ENCODE measurements at regions not wholly inside any gene's neighbourhood (a gene's known extent, or its start where the extent isn't known, plus 50 kb on each side); places are given as distances from the start of the nearest gene placed in this dataset.
"Not testable (repeated sequence)": the region's sequence is repeated elsewhere in the genome, so short reads cannot be mapped to it uniquely, and the experiment has no call there.

DNA sequence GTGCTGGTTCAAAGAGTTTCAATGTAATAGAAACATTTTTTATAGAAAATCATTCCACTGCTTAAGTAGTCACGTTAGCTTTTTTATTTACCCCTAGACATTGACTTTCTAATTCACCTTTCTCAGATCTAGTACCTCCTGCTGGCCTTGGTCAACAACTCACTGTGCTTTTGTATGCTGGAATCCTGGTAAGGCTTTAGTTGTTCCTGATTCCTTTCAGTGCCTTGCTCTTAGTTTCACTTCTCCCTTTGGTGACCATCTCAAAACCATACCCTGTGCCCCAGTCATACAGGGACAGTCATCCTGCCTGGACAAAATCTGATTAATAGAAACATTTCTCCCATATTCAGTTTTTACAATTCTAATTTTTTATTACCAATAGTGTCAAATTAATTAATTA lies 130.2 kb downstream of the GPR37 start:
- no peak for DNase-seq (ENCODE audit: low read depth, low spot score)

GRCh38 chr7:124633740-124634139 lies 131.9 kb downstream of the GPR37 start:
- DNase-seq (ENCODE audit: low read depth, low spot score), result no peak

DNA sequence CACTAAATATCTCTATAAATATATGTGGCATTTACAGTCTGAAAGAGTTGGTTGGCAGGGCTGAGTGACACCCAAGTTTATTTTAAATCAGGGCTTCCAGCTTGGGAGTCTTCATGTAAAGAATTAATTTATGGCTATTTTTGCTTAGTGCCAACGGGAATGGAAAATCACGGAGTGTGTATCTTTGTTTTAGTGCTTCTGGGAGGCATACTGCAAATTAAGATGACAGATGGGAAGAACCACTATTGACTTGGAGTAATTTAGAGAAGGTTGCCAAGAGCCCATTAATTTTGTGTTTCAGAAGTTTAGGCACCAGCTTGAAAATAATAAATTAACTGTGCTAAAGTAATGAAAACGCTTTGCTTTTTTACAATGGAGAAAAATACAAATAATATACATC lies 135.2 kb downstream of the GPR37 start:
- no peak for DNase-seq (ENCODE audit: low read depth, low spot score)

DNA sequence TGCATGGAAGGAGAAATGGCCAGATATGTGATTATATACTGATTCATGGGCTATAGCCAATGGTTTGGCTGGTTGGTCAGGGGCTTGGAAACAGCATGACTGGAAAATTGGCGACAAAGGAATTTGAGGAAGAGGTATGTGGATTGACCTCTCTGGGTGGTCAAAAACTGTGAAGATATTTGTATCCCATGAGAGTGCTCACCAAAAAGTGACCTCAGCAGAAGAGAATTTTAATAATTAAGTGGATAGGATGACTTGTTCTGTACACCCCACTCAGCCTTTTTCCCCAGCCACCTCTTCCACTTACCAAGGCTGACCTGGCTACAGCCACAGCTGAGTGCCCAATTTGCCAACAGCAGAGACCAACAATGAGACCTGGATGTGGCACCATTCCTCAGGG lies 146.7 kb downstream of the GPR37 start:
- DNase-seq (ENCODE audit: low read depth, low spot score), result no peak

DNA sequence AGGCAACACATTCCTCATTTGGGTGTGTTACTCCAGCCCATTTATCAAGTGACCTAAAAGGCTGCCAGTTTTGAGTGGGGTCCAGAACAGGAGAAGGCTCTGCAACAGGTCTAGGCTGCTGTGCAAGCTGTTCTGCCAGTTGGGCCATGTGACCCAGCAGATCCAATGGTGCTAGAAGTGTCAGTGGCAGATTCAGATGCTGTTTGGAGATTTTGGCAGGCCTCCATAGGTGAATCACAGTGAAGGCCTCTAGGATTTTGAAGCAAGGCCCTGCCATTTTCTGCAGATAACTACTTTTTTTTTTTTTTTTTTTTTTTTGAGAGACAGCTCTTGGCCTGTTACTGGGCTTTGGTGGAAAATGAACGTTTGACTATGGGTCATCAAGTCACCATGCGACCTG lies 147.5 kb downstream of the GPR37 start:
- not testable (repeated sequence) for DNase-seq (ENCODE audit: low read depth, low spot score)

- DNase-seq (ENCODE audit: low read depth, low spot score), result no peak
Measured at GRCh38 chr7:124603066-124603465, 162.5 kb downstream of the GPR37 start.

DNA sequence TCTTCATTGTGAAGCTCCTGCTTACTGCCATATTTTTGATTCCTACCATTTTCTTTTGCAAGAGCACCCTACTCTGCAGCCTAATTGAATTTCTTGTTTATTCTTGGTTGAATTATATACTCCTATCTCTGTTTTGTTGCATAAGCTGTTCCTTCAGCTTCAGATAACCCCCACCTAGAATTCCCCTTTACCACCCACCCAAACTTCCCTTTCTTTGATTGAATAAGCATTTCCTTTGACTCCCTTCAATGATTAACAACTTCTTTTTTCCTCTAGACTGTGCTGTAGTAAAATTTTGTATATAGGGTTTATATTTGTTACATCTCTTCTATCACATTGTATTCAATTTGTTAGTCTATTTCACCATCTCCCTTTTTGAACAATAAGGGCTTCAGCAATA lies 168.1 kb downstream of the GPR37 start:
- DNase-seq (ENCODE audit: low read depth, low spot score), result no peak

DNA sequence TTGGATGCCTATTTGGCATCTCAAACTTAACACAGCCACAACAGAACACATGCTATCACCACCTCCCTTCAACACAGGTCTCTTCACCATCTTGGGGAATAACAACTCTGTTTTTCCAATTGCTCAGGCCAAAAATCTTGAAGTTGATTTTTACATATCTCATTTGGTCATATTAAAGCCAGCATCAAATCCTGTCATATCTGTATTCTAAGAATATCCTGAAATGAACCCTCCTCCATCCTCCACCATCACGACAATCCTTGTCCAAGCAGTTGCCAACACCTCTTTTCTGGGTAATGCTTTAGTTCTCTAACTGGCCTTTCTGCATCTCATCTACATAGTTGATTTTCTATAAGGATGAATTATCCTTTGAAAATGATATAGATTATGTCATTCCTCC lies 168.7 kb downstream of the GPR37 start:
- no peak for DNase-seq (ENCODE audit: low read depth, low spot score)

- DNase-seq (ENCODE audit: low read depth, low spot score), result no peak
Measured at GRCh38 chr7:124590814-124591213, 174.8 kb downstream of the GPR37 start.

DNA sequence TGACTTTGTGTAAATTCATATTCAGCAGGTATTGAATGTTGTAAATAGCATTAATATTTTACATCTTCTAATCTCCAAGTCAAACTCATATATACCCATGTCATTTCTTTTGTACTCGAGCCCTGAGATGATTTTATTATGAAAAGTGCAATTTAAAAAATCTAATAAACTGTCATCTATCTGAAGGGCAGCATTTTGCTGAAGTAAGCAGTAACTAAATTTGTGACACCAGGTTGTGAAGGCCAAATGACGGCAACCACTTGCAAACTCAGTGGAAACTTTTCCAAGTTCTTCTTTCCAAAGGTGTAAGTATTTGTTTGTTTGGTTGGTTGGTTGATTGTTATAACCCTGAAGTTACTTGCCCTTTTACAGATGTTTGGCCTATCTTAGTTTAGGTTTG lies 188.3 kb downstream of the GPR37 start:
- no peak for DNase-seq (ENCODE audit: low read depth, low spot score)

DNA sequence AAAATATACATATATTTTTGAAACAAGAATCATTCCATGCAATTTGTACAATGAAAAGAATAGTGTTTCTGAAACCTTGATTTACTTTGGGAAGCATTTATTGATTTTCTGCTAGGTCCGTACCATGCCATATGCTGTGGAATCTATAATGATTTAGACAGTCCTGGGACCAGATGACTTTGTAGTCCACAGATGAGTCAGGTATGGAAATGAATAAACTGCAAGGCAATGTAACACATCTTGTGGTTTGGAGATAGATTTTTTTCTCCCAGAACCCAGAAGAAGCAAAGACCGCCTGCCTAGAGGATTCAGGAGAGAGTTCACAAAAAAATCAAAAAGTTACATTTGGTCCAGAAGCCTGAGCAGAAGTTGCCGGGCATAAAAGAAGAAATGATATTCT lies 190.4 kb downstream of the GPR37 start:
- DNase-seq (ENCODE audit: low read depth, low spot score), result peak; percentile 20

- no peak for DNase-seq (ENCODE audit: low read depth, low spot score)
Measured at GRCh38 chr7:124570558-124570957, 195.0 kb downstream of the GPR37 start.

GRCh38 chr7:124566583-124566982 lies 199.0 kb downstream of the GPR37 start:
- peak; percentile 85 for DNase-seq (ENCODE audit: low read depth, low spot score)

GRCh38 chr7:124557587-124557986 lies 208.0 kb downstream of the GPR37 start:
- DNase-seq (ENCODE audit: low read depth, low spot score), result no peak

DNA sequence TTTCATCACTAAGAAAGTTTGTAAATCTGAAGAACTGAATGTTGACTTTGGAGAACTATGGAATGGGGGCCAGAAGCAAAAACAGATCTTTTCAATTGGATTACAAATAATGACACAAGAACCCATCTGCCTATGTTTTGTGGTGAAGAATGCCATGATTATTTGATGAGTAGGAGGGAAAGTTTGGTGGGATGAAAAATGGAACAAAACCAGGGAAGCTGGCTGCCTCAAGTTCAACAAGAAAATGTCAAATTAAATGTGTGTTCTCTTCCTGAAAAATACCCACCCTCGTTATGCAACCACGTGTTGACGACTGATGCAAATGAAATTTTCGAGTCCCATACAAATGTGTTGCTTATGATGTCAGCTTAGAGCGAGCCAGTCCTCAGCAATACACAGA lies 208.5 kb downstream of the GPR37 start:
- DNase-seq (ENCODE audit: low read depth, low spot score), result no peak

DNA sequence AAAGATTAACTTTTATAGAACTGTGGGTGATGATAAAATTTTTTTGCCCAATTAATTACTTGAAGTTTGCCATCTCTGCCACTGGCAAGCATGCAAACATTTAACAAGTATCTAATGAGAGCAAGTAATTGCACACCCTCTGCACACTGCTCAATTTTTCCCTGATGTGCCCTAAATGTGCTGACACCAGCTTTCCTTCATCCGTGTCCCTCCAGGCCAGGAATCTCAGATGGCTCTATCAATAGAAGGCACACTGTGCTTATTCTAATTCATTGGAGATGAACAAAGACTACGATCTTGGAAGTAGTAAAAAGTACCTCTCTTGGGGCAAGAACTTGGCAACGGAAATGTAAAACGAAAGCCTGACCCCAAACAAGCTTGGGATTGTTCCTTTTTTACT lies 212.1 kb downstream of the GPR37 start:
- no peak for DNase-seq (ENCODE audit: low read depth, low spot score)

GRCh38 chr7:124552217-124552616 lies 213.4 kb downstream of the GPR37 start:
- peak; percentile 16 for DNase-seq (ENCODE audit: low read depth, low spot score)

DNA sequence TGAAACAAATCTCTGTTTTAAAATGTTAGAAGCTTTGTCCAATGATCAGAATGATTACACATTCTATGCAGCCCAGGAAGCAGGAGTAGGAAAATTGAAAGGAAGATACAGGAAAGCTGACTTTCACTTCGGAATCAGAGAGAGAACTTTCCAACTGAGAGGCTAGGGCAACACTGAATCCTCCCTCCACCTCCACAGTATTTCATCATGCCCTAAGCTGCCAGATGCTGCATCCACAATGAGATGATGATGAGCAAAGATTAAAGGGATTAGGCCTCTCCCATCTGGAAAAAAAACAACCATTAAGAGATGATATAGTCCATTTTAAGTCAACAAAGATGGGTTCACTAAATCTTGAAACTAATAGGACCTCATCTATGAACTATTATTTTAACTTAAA lies 215.6 kb downstream of the GPR37 start:
- no peak for DNase-seq (ENCODE audit: low read depth, low spot score)

DNA sequence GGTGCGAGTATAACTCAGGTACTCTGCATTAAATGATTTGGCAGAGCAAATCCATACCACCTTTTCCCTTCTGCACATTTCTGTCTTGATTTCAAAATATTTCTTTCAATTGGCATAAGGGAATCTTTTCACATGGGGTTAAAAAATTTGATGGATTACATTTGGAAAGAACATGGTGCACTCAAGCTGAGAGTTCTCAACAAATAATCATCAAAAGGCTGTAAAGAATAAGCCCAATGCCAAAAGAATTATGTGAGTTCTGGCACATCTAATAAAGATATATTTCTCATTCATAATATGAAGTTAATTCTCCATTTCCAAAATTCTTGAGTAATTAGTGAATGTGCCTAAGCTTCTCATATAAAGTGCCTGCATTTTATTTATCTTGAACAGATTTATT lies 223.1 kb downstream of the GPR37 start:
- DNase-seq (ENCODE audit: low read depth, low spot score), result no peak

GRCh38 chr7:124536156-124536762 lies 229.3 kb downstream of the GPR37 start:
- no peak for DNase-seq (ENCODE audit: low read depth, low spot score)

- no peak for DNase-seq (ENCODE audit: low read depth, low spot score)
Measured at GRCh38 chr7:124532166-124532565, 233.4 kb downstream of the GPR37 start.

DNA sequence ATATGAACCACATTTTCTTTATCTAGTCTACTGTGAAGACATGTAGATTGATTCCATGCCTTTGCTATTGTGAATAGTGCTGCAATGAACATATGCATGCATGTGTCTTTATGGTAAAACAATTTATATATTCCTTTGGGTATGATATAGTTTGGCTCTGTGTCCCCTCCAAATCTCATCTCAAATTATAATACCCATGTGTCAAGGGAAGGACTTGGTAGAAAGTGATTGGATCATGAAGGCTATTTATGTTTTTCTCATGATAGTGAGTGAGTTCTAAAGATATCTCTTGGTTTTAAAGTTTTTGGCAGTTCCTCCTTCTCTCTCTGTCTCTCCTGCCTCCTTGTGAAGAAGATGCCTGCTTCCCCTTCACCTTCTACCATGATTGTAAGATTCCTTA lies 248.7 kb downstream of the GPR37 start:
- no peak for DNase-seq (ENCODE audit: low read depth, low spot score)

- no peak for DNase-seq (ENCODE audit: low read depth, low spot score)
Measured at GRCh38 chr7:124515106-124515830, 250.3 kb downstream of the GPR37 start.

DNA sequence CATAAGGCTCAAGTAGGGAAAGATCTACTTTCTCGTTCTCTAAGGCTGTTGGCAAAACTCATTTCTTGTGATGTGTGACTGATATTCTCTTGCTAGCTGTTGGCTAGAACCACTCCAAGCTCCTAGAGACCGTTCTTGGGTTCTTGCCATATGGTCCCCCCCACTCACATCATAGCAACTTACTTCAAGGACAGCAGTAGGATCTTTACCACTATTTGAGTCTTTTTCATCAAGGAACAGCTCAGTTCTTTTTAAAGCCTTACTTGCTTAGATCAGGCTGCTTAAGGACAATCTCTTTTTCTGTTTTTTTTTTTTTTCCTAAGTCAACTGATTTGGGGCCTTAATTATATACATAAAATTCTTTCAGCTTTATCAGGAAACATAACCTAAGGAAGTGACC lies 251.1 kb downstream of the GPR37 start:
- DNase-seq (ENCODE audit: low read depth, low spot score), result no peak

Data from astrocyte of the hippocampus (primary cell).